HEK293 (cell line): ENCODE measurements at regions not wholly inside any gene's neighbourhood (a gene's known extent, or its start where the extent isn't known, plus 50 kb on each side); places are given as distances from the start of the nearest gene placed in this dataset.

Source experiments
- CTCF ChIP-seq: fragments of 450-650 bp; formaldehyde crosslinking; IDR thresholded peaks from 2 replicates; pipeline ENCODE4 v1.5.1; 2016; ENCODE audit warnings: missing biosample characterization, missing genetic modification characterization
- HIC1 ChIP-seq: fragments of 450-650 bp; formaldehyde crosslinking; IDR thresholded peaks from 2 replicates; pipeline ENCODE4 v1.5.1; 2016; ENCODE audit warnings: missing biosample characterization, missing genetic modification characterization
- PRDM4 ChIP-seq: fragments of 450-650 bp; formaldehyde crosslinking; IDR thresholded peaks from 2 replicates; pipeline ENCODE4 v1.5.1; 2017; ENCODE audit warnings: missing biosample characterization, missing genetic modification characterization
- ZBTB8A ChIP-seq: fragments of 450-650 bp; formaldehyde crosslinking; IDR thresholded peaks from 2 replicates; pipeline ENCODE4 v1.5.1; 2016; ENCODE audit warnings: missing biosample characterization, missing genetic modification characterization
- ZNF121 ChIP-seq: fragments of 450-650 bp; formaldehyde crosslinking; IDR thresholded peaks from 2 replicates; pipeline ENCODE4 v1.5.1; 2016; ENCODE audit warnings: missing biosample characterization, missing genetic modification characterization
- ZNF132 ChIP-seq: fragments of 450-650 bp; formaldehyde crosslinking; IDR thresholded peaks from 2 replicates; pipeline ENCODE4 v1.5.1; 2017; ENCODE audit warnings: missing biosample characterization, missing genetic modification characterization, borderline replicate concordance
- ZNF292 ChIP-seq: fragments of 450-650 bp; formaldehyde crosslinking; IDR thresholded peaks from 2 replicates; pipeline ENCODE4 v1.5.1; 2016; ENCODE audit warnings: low read depth, missing biosample characterization, missing genetic modification characterization, borderline replicate concordance
- ZNF518A ChIP-seq: fragments of 450-650 bp; formaldehyde crosslinking; conservative IDR thresholded peaks from 2 replicates; pipeline ENCODE4 v1.5.1; 2016; ENCODE audit warnings: low read depth, missing biosample characterization, missing genetic modification characterization

- no peak for TF ChIP-seq CTCF
- no peak for TF ChIP-seq PRDM4 (tag by site-specific recombination)
- no peak for TF ChIP-seq ZNF518A
- TF ChIP-seq ZBTB8A, result no peak
- TF ChIP-seq ZNF292, result no peak
- TF ChIP-seq ZNF121 (tag by site-specific recombination), result no peak
- TF ChIP-seq ZNF132 (tag by site-specific recombination), result no peak
- TF ChIP-seq HIC1 (tag by site-specific recombination), result no peak
Observed at GRCh38 chr2:187775196-187775595, 221.0 kb upstream of the TFPI start.
